ENCODE measurements at regions not wholly inside any gene's neighbourhood (a gene's known extent, or its start where the extent isn't known, plus 50 kb on each side); places are given as distances from the start of the nearest gene placed in this dataset.
A peak's percentile ranks its signal among the peaks of the same experiment; 100 is the strongest.

DNA sequence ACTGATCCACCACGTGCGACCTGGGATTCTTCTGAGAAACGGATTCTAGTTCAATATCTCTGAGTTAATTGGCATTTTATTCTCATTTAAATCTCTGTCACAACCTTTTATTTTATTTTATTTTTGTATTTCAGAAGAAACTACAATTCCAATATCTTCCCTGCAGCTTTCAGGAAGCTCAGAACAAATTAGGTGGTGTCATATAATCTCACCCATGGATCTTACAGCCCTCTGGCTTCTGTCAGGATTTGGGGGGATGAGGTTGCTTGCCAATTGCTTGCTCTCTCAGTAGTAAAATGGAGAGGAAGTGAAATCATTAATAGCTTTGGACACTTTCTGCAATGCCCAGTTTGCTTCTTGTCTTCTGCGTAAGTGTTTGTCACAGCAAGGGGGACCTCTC lies 205.4 kb downstream of the TLE3 start:
- H3K4me1 ChIP-seq (ENCODE audit: control insufficient read depth in 1 of 2, low read depth in 2 of 2), result peaks cover 0 to 7% of the 10 kb centered on the region in 2 donors
- H3K27me3 ChIP-seq (replicated peaks; ENCODE audit: insufficient read depth), result no peaks in the 10 kb centered on the region
- ATAC-seq (ENCODE audit: insufficient number of reproducible peaks, low FRiP score, low read depth) (no peak), DNase-seq (ENCODE audit: low spot score) (no peak)
- H3K27ac ChIP-seq, result no peak overlapping the region
- TF ChIP-seq, protein P1, sequence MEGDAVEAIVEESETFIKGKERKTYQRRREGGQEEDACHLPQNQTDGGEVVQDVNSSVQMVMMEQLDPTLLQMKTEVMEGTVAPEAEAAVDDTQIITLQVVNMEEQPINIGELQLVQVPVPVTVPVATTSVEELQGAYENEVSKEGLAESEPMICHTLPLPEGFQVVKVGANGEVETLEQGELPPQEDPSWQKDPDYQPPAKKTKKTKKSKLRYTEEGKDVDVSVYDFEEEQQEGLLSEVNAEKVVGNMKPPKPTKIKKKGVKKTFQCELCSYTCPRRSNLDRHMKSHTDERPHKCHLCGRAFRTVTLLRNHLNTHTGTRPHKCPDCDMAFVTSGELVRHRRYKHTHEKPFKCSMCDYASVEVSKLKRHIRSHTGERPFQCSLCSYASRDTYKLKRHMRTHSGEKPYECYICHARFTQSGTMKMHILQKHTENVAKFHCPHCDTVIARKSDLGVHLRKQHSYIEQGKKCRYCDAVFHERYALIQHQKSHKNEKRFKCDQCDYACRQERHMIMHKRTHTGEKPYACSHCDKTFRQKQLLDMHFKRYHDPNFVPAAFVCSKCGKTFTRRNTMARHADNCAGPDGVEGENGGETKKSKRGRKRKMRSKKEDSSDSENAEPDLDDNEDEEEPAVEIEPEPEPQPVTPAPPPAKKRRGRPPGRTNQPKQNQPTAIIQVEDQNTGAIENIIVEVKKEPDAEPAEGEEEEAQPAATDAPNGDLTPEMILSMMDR (IDR thresholded peaks at IDR 0.05), result no peak
- no peaks in the 10 kb centered on the region for H3K9me3 ChIP-seq
- H3K36me3 ChIP-seq, result no peaks in the 10 kb centered on the region
- H3K4me3 ChIP-seq, result no peak overlapping the region

DNA sequence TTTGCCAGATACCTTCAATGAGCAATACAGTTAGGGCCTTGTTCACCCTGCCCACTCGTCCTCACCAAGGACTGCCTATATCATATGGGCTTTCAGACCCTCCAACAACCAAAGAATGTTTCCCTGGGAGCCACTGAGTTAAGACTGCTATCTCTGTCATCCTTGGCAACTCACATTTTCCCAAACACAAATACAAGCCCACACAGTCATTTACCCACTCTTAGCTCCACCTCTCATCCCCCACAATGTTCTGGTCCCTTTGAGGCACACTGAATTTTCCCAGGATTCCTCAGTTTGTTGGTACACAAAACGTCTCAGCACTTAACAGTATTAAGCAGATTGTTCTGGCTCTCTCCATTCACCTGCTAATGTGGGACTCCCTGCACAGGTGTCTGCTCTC lies 204.6 kb downstream of the TLE3 start:
- H3K36me3 ChIP-seq, result no peaks in the 10 kb centered on the region
- no peak overlapping the region for H3K27ac ChIP-seq
- no peak overlapping the region for H3K4me3 ChIP-seq
- H3K9me3 ChIP-seq, result no peaks in the 10 kb centered on the region
- no peak for DNase-seq (ENCODE audit: low spot score)
- TF ChIP-seq, protein P1 (IDR thresholded peaks at IDR 0.05), result no peak
- H3K27me3 ChIP-seq (replicated peaks; ENCODE audit: insufficient read depth), result no peaks in the 10 kb centered on the region
- H3K4me1 ChIP-seq (ENCODE audit: control insufficient read depth in 1 of 2, low read depth in 2 of 2), result peaks cover 0 to 7% of the 10 kb centered on the region in 2 donors
- no peak for ATAC-seq (ENCODE audit: insufficient number of reproducible peaks, low FRiP score, low read depth)

GRCh38 chr15:69893863-69894262 lies 203.9 kb downstream of the TLE3 start:
- Histone ChIP-seq H3K36me3 (no peaks in the 10 kb centered on the region), H3K27ac (no peak overlapping the region), H3K4me1 (ENCODE audit: control insufficient read depth in 1 of 2, low read depth in 2 of 2) (peaks cover 0 to 7% of the 10 kb centered on the region in 2 donors), H3K9me3 (no peaks in the 10 kb centered on the region), H3K27me3 (replicated peaks; ENCODE audit: insufficient read depth) (no peaks in the 10 kb centered on the region), H3K4me3 (no peak overlapping the region)
- DNase-seq (ENCODE audit: low spot score) (peak; percentile 11), ATAC-seq (ENCODE audit: insufficient number of reproducible peaks, low FRiP score, low read depth) (no peak)
- TF ChIP-seq, protein P1 (IDR thresholded peaks at IDR 0.05), result no peak

GRCh38 chr15:69895202-69895601 lies 202.5 kb downstream of the TLE3 start:
- no peak overlapping the region for H3K27ac ChIP-seq
- H3K4me1 ChIP-seq (ENCODE audit: control insufficient read depth in 1 of 2, low read depth in 2 of 2), result peaks cover 0 to 7% of the 10 kb centered on the region in 2 donors
- no peak overlapping the region for H3K4me3 ChIP-seq
- H3K27me3 ChIP-seq (replicated peaks; ENCODE audit: insufficient read depth), result no peaks in the 10 kb centered on the region
- TF ChIP-seq, protein P1 (IDR thresholded peaks at IDR 0.05), result no peak
- no peaks in the 10 kb centered on the region for H3K36me3 ChIP-seq
- H3K9me3 ChIP-seq, result no peaks in the 10 kb centered on the region
- DNase-seq (ENCODE audit: low spot score) (no peak), ATAC-seq (ENCODE audit: insufficient number of reproducible peaks, low FRiP score, low read depth) (no peak)

GRCh38 chr15:69896606-69897005 lies 201.1 kb downstream of the TLE3 start:
- Histone ChIP-seq H3K4me3 (no peak overlapping the region), H3K4me1 (ENCODE audit: control insufficient read depth in 1 of 2, low read depth in 2 of 2) (peaks cover 0 to 7% of the 10 kb centered on the region in 2 donors), H3K36me3 (no peaks in the 10 kb centered on the region), H3K27ac (no peak overlapping the region), H3K27me3 (replicated peaks; ENCODE audit: insufficient read depth) (no peaks in the 10 kb centered on the region), H3K9me3 (no peaks in the 10 kb centered on the region)
- no peak for DNase-seq (ENCODE audit: low spot score)
- no peak for ATAC-seq (ENCODE audit: insufficient number of reproducible peaks, low FRiP score, low read depth)
- TF ChIP-seq, protein P1 (IDR thresholded peaks at IDR 0.05), result no peak
